ENCODE measurements at regions not wholly inside any gene's neighbourhood (a gene's known extent, or its start where the extent isn't known, plus 50 kb on each side); places are given as distances from the start of the nearest gene placed in this dataset.

DNA sequence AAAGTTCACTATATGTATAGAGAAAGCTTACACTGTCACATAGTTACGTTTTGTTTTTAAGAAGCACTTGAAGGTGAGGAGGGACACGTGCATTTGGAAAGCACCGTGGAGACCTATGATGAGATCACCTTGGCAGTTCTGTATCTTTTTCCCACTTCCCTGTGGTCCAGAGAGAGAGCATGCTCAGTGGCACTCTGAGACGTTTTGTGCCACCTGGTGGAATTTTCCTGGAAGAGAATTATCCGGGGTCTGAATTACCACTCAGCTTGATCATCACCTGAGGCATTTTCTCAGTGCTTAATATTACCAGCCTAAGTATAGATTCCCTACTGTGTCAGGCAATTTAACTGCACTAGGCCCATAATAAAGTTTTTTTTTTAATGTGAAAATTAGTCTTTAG is 469.4 kb upstream of the SMIM21 start:
- intact Hi-C loops (cut with micrococcal nuclease) = no loop called here
- TF ChIP-seq CTCF (IDR thresholded peaks at IDR 0.05) = no peak
- no peak overlapping the region for H3K4me3 Mint-ChIP-seq

DNA sequence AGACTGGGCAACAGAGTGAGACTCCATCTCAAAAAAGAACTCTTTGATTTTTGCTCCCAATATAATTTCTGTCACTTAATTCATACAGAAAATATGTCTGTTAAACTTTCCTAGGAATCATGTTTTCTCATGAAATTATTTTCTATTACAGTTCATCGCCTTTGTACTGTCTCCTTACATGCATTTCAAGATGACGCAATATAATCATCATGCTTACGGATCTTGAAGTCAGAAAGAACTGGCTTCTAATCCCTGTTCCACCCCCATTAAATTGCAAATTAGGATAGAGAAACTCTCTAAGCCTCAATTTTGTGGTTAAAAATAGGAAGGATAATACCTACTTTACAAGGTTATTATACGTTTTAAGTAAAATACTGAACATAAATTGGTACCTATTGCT is 467.6 kb upstream of the SMIM21 start:
- intact Hi-C loops (cut with micrococcal nuclease) = no loop called here
- H3K9ac ChIP-seq (ENCODE audit: insufficient read depth, low read length, poor library complexity, severe bottlenecking) = no peak overlapping the region
- H4K20me1 ChIP-seq (ENCODE audit: insufficient read depth, low read length) = no peaks in the 10 kb centered on the region
- DNase-seq = no peak
- H3K27me3 Mint-ChIP-seq (ENCODE audit: low read depth in 3 of 3) = no peaks in the 10 kb centered on the region
- no peak overlapping the region for H3K27ac ChIP-seq (ENCODE audit: low read depth in 1 of 2, low read length in 2 of 2)
- no peaks in the 10 kb centered on the region for H3K4me1 ChIP-seq (ENCODE audit: control insufficient read depth in 1 of 2, insufficient read depth in 2 of 2, low read length in 2 of 2)
- H3K4me1 Mint-ChIP-seq = no peaks in the 10 kb centered on the region
- no peaks in the 10 kb centered on the region for H3K9me3 Mint-ChIP-seq
- H3K27me3 ChIP-seq (ENCODE audit: control insufficient read depth in 2 of 2, insufficient read depth in 2 of 2, low read length in 2 of 2) = no peaks in the 10 kb centered on the region
- no peaks in the 10 kb centered on the region for H3K36me3 Mint-ChIP-seq
- no peaks in the 10 kb centered on the region for H3K36me3 ChIP-seq (replicated peaks in 1 of 2; ENCODE audit: control insufficient read depth in 1 of 2, insufficient read depth in 2 of 2, low read length in 2 of 2)
- H3K4me2 ChIP-seq (replicated peaks; ENCODE audit: extremely low read depth, low read length, poor library complexity, severe bottlenecking) = no peak overlapping the region
- H3K27ac Mint-ChIP-seq = no peak overlapping the region
- H2AFZ ChIP-seq (ENCODE audit: insufficient read depth, low read depth, low read length, poor library complexity, severe bottlenecking) = no peak overlapping the region
- no peak for TF ChIP-seq CTCF (IDR thresholded peaks at IDR 0.05)
- 100% methylated on average over 1 of the region's 4 CpGs for WGBS (ENCODE audit: insufficient coverage)
- H3K4me3 ChIP-seq (replicated peaks in 1 of 3; ENCODE audit: low read depth in 2 of 3, low read length in 3 of 3) = no peak overlapping the region
- no peaks in the 10 kb centered on the region for H3K9me3 ChIP-seq (replicated peaks in 1 of 2; ENCODE audit: control insufficient read depth in 1 of 2, insufficient read depth in 1 of 2, low read length in 2 of 2)
- no peak overlapping the region for H3K4me3 Mint-ChIP-seq
- H3K79me2 ChIP-seq (ENCODE audit: insufficient read depth, low read length) = no peaks in the 10 kb centered on the region

More for the DNA sequence above, 469.4 kb upstream of the SMIM21 start:
- H3K27ac ChIP-seq (ENCODE audit: low read depth in 1 of 2, low read length in 2 of 2) = no peak overlapping the region
- H3K36me3 ChIP-seq (replicated peaks in 1 of 2; ENCODE audit: control insufficient read depth in 1 of 2, insufficient read depth in 2 of 2, low read length in 2 of 2) = no peaks in the 10 kb centered on the region
- H3K9me3 ChIP-seq (replicated peaks in 1 of 2; ENCODE audit: control insufficient read depth in 1 of 2, insufficient read depth in 1 of 2, low read length in 2 of 2) = no peaks in the 10 kb centered on the region
- no peaks in the 10 kb centered on the region for H3K4me1 ChIP-seq (ENCODE audit: control insufficient read depth in 1 of 2, insufficient read depth in 2 of 2, low read length in 2 of 2)
- 55% methylated on average over 3 of the region's 5 CpGs for WGBS (ENCODE audit: insufficient coverage)
- DNase-seq = no peak
- Mint-ChIP-seq H3K36me3 (no peaks in the 10 kb centered on the region), H3K9me3 (peaks cover 0 to 2% (median 0%) of the 10 kb centered on the region in 7 donors), H3K4me1 (no peaks in the 10 kb centered on the region), H3K27ac (no peak overlapping the region), H3K27me3 (ENCODE audit: low read depth in 3 of 3) (peaks cover 0 to 1% (median 0%) of the 10 kb centered on the region in 3 donors)
- H2AFZ ChIP-seq (ENCODE audit: insufficient read depth, low read depth, low read length, poor library complexity, severe bottlenecking) = no peak overlapping the region
- no peaks in the 10 kb centered on the region for H3K27me3 ChIP-seq (ENCODE audit: control insufficient read depth in 2 of 2, insufficient read depth in 2 of 2, low read length in 2 of 2)
- H3K4me2 ChIP-seq (replicated peaks; ENCODE audit: extremely low read depth, low read length, poor library complexity, severe bottlenecking) = no peak overlapping the region
- H3K9ac ChIP-seq (ENCODE audit: insufficient read depth, low read length, poor library complexity, severe bottlenecking) = no peak overlapping the region
- no peaks in the 10 kb centered on the region for H4K20me1 ChIP-seq (ENCODE audit: insufficient read depth, low read length)
- H3K4me3 ChIP-seq (replicated peaks in 1 of 3; ENCODE audit: low read depth in 2 of 3, low read length in 3 of 3) = no peak overlapping the region
- H3K79me2 ChIP-seq (ENCODE audit: insufficient read depth, low read length) = no peaks in the 10 kb centered on the region
